KMS-11 (cell line): ENCODE measurements at regions not wholly inside any gene's neighbourhood (a gene's known extent, or its start where the extent isn't known, plus 50 kb on each side); places are given as distances from the start of the nearest gene placed in this dataset.
A peak's percentile ranks its signal among the peaks of the same experiment; 100 is the strongest.
"Not testable (repeated sequence)": the region's sequence is repeated elsewhere in the genome, so short reads cannot be mapped to it uniquely, and the experiment has no call there.

Experiments
- H2AFZ ChIP-seq: fragments of 200-600 bp; sonication (generic); 2 replicates; pipeline ENCODE4 v1.6.1; 2016; ENCODE audit warnings: antibody characterized with exemption, mixed run types, low read depth
- H3K27ac ChIP-seq: fragments of 200-600 bp; sonication (generic); 2 replicates; pipeline ENCODE4 v1.6.1; 2016; ENCODE audit warnings: mild to moderate bottlenecking, mixed run types
- H3K27me3 ChIP-seq: fragments of 200-600 bp; sonication (generic); 2 replicates; pipeline ENCODE4 v1.6.1; 2017; ENCODE audit warnings: mild to moderate bottlenecking, low read depth, mixed run types, moderate library complexity; ENCODE audit not compliant: insufficient read depth
- H3K36me3 ChIP-seq: fragments of 200-600 bp; sonication (generic); 2 replicates; pipeline ENCODE4 v1.6.1; 2017; ENCODE audit warnings: mild to moderate bottlenecking, mixed run types; ENCODE audit not compliant: insufficient read depth
- H3K4me1 ChIP-seq: fragments of 200-600 bp; sonication (generic); 2 replicates; pipeline ENCODE4 v1.6.1; 2016; ENCODE audit warnings: mild to moderate bottlenecking, low read depth, mixed run types; ENCODE audit not compliant: poor library complexity, severe bottlenecking
- H3K4me2 ChIP-seq: fragments of 200-600 bp; sonication (generic); 2 replicates; pipeline ENCODE4 v1.7.0; 2016; ENCODE audit warnings: mild to moderate bottlenecking, mixed run types
- H3K4me3 ChIP-seq: fragments of 200-600 bp; sonication (generic); IDR thresholded peaks from 2 replicates; pipeline ENCODE4 v1.6.1; 2017; ENCODE audit warnings: low read depth, low read length, mixed read lengths; ENCODE audit not compliant: insufficient read depth
- H3K79me2 ChIP-seq: fragments of 200-600 bp; sonication (generic); 2 replicates; pipeline ENCODE4 v1.6.1; 2016; ENCODE audit warnings: low read depth, mixed run types; ENCODE audit not compliant: insufficient read depth
- H3K9ac ChIP-seq: fragments of 200-600 bp; sonication (generic); 2 replicates; pipeline ENCODE4 v1.6.1; 2016; ENCODE audit warnings: mild to moderate bottlenecking, mixed run types
- H4K20me1 ChIP-seq: fragments of 200-600 bp; sonication (generic); 2 replicates; pipeline ENCODE4 v1.6.1; 2016; ENCODE audit warnings: mild to moderate bottlenecking, mixed run types; ENCODE audit not compliant: insufficient read depth
- TF ChIP-seq, protein P1 (sequence below): fragments of 200-600 bp; sonication (generic); conservative IDR thresholded peaks from 2 replicates; pipeline ENCODE4 v1.6.1; 2017; ENCODE audit warnings: low read depth, mild to moderate bottlenecking, antibody characterized with exemption, low read length, moderate library complexity, mixed read lengths

DNA sequence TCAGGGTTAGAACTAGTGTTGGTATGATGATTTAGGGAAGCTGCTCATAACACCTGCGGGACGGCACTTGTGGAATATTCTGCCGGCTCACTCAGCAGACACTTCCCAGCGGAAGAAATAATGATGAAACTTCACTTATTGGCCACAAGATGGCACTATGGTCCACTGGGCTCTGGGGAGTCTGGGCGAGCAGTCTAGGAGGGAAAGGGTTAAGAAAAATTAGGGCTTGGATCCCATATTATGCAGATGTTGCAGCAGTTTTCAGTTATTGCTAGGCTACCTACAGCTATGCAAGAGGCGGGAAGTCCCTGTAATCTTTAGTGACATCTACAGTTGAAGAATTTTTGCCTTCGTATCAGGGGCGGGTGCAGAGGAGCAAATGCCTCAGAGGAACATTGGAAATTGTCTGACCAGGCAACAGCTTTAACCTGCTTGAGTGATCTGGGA, 238.7 kb upstream of the PRSS58 start:
- Histone ChIP-seq H3K79me2 (no peaks in the 10 kb centered on the region), H4K20me1 (no peaks in the 10 kb centered on the region), H2AFZ (no peak overlapping the region), H3K4me1 (no peaks in the 10 kb centered on the region), H3K27ac (no peak overlapping the region), H3K4me2 (no peak overlapping the region), H3K27me3 (no peaks in the 10 kb centered on the region), H3K36me3 (no peaks in the 10 kb centered on the region), H3K4me3 (no peak overlapping the region), H3K9ac (no peak overlapping the region)
- TF ChIP-seq, protein P1, sequence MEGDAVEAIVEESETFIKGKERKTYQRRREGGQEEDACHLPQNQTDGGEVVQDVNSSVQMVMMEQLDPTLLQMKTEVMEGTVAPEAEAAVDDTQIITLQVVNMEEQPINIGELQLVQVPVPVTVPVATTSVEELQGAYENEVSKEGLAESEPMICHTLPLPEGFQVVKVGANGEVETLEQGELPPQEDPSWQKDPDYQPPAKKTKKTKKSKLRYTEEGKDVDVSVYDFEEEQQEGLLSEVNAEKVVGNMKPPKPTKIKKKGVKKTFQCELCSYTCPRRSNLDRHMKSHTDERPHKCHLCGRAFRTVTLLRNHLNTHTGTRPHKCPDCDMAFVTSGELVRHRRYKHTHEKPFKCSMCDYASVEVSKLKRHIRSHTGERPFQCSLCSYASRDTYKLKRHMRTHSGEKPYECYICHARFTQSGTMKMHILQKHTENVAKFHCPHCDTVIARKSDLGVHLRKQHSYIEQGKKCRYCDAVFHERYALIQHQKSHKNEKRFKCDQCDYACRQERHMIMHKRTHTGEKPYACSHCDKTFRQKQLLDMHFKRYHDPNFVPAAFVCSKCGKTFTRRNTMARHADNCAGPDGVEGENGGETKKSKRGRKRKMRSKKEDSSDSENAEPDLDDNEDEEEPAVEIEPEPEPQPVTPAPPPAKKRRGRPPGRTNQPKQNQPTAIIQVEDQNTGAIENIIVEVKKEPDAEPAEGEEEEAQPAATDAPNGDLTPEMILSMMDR: peak; percentile 90

DNA sequence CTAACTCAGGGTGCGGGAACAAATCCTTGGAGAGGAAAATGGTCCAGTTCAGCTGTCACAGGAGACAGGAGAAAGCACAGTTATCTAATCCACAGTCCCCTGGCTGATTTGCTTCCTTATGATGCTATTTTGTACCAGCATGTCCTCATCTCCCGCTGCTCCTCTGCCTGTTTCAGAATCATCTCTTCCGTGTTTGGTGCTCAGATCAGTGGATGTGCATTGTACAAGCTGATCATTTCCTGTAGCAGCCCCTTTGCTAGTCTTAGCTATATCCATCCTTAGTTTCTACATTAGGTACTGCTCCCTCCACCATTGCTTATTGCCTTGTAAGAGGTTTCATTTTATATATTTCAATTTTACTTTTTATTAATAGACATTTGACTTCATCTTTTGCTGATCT, 238.0 kb upstream of the PRSS58 start:
- H3K27ac ChIP-seq, H3K27me3 ChIP-seq, H4K20me1 ChIP-seq, H3K4me3 ChIP-seq, H3K4me2 ChIP-seq, H2AFZ ChIP-seq, H3K79me2 ChIP-seq, H3K36me3 ChIP-seq, H3K9ac ChIP-seq, H3K4me1 ChIP-seq: not testable (repeated sequence)

DNA sequence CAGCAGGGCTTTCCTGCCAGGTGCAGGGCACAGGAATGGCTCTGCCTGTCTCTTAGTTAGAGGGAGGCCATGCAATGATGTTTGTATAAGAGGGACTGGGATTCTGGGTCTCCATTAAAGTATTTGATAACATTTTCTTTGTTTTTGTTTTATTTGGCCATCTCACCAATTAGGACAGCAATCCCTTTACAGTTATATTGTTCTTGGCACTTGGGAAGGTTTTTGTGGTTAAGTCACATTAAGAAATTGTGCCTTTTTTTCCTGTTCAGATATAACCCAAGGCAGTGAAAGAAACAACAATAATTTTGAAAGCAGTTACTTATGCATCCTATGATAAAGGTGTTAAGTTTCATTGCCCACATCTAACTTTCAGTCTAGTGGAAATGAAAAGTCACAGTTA, 237.4 kb upstream of the PRSS58 start:
- not testable (repeated sequence) for H3K4me2 ChIP-seq, H3K27me3 ChIP-seq

DNA sequence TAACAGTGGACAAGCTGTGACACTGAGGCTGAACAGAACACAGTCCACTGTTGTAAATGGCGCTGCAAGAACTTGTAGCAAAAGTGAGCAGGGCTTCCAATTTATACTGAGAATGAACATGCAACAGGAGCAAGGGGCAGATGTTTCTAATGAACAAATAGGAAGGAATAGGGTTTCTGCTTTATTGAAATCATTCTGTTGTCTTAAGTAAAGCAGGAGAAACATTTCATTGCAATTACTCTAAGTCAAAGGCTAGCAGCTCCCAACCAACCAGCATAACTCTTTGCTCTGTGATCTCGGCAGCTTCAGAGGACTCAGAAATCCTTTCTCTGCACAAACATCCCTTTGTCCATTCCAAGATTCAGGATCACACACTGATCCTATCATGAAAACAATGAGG, 236.2 kb upstream of the PRSS58 start:
- no peak overlapping the region for H3K4me2 ChIP-seq
- H3K27me3 ChIP-seq: no peaks in the 10 kb centered on the region
- no peak overlapping the region for H3K4me3 ChIP-seq
- no peak overlapping the region for H3K27ac ChIP-seq
- TF ChIP-seq, protein P1: no peak
- H3K9ac ChIP-seq: no peak overlapping the region
- H3K79me2 ChIP-seq: no peaks in the 10 kb centered on the region
- H3K36me3 ChIP-seq: no peaks in the 10 kb centered on the region
- H2AFZ ChIP-seq: no peak overlapping the region
- H3K4me1 ChIP-seq: no peaks in the 10 kb centered on the region
- H4K20me1 ChIP-seq: no peaks in the 10 kb centered on the region

More for the DNA sequence above, 237.4 kb upstream of the PRSS58 start:
- H3K4me3 ChIP-seq, H3K36me3 ChIP-seq, H4K20me1 ChIP-seq, H2AFZ ChIP-seq, H3K27ac ChIP-seq, H3K4me1 ChIP-seq, H3K79me2 ChIP-seq, H3K9ac ChIP-seq: not testable (repeated sequence)

DNA sequence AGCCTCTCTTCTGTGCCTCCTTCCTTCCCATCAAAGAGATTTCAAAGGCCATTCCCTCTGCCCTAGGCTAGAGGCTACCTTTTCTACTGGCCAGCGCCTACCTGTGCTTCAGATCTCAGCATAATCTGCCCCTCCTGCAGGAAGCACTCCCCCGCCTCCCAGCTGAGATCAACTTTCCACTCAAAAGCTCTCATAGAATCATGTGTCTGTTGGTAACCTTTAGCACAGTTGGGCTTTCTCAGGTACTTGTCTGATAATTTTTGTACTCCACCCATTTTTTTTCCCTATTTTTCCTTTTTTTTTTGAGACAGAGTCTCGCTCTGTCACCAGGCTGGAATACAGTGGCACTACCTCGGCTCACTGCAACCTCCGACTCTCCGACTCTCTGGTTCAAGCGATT, 231.0 kb upstream of the PRSS58 start:
- Histone ChIP-seq H3K4me1 (no peaks in the 10 kb centered on the region), H3K27ac (no peak overlapping the region)

More for the DNA sequence above, 231.0 kb upstream of the PRSS58 start:
- Histone ChIP-seq H2AFZ (no peak overlapping the region), H3K4me2 (no peak overlapping the region), H3K79me2 (no peaks in the 10 kb centered on the region), H3K4me3 (no peak overlapping the region), H3K9ac (no peak overlapping the region), H3K27me3 (no peaks in the 10 kb centered on the region), H4K20me1 (no peaks in the 10 kb centered on the region), H3K36me3 (no peaks in the 10 kb centered on the region)
- TF ChIP-seq, protein P1: no peak
